Caco-2 (cell line): ENCODE measurements at regions not wholly inside any gene's neighbourhood (a gene's known extent, or its start where the extent isn't known, plus 50 kb on each side); places are given as distances from the start of the nearest gene placed in this dataset.

Source experiments
- BruUV-seq: library from RNA; stranded (reverse); fragments of 400-500 nt; replicated peaks from 2 replicates; lab custom pipeline; 2021; lab: Mats Ljungman, UMichigan
- CTCF ChIA-PET: fragments of 300-600 bp; sonication (Branson Sonifier 250); formaldehyde crosslinking; loops from one replicate; lab custom pipeline; 2022; ENCODE audit warnings: antibody characterized with exemption; lab: Charles Lee
- POLR2A ChIA-PET: fragments of 300-600 bp; sonication (Branson Sonifier 250); formaldehyde crosslinking; loops from one replicate; lab custom pipeline; 2022; ENCODE audit warnings: antibody characterized with exemption; lab: Charles Lee
- DNase-seq, 2 experiments: peaks; one replicate each; pipeline versions ENCODE4 v3.0.0 to v3.0.0-alpha.2; 2020 to 2022
- H3K27me3 ChIP-seq: replicated peaks from 2 replicates; pipeline ENCODE4 v1.6.0; 2011; ENCODE audit warnings: low read length; ENCODE audit not compliant: control insufficient read depth, insufficient read depth
- H3K36me3 ChIP-seq: 2 replicates; pipeline ENCODE4 v1.5.1; 2011; ENCODE audit warnings: low read length; ENCODE audit not compliant: control insufficient read depth, insufficient read depth
- H3K4me1 ChIP-seq: fragments of 250-450 bp; sonication (Bioruptor Pico); 2 replicates; pipeline ENCODE4 v1.5.1; 2020; ENCODE audit warnings: mild to moderate bottlenecking
- H3K4me3 ChIP-seq: 2 replicates; pipeline ENCODE4 v1.5.1; 2011; ENCODE audit warnings: low read depth, mild to moderate bottlenecking, control low read depth, low read length
- H3K9me3 ChIP-seq: fragments of 250-450 bp; sonication (Bioruptor Pico); 2 replicates; pipeline ENCODE4 v1.5.1; 2020; ENCODE audit warnings: mild to moderate bottlenecking, moderate library complexity
- H3K27ac Mint-ChIP-seq: one replicate; pipeline ENCODE4 v1.8.0; 2022; ENCODE audit warnings: mixed read lengths; ENCODE audit not compliant: unreplicated experiment
- H3K27me3 Mint-ChIP-seq: one replicate; pipeline ENCODE4 v1.8.0; 2022; ENCODE audit warnings: mixed read lengths; ENCODE audit not compliant: insufficient read depth, unreplicated experiment
- H3K36me3 Mint-ChIP-seq: one replicate; pipeline ENCODE4 v1.8.0; 2022; ENCODE audit warnings: mild to moderate bottlenecking, mixed read lengths; ENCODE audit not compliant: insufficient read depth, unreplicated experiment
- H3K4me1 Mint-ChIP-seq: one replicate; pipeline ENCODE4 v1.8.0; 2022; ENCODE audit warnings: low read depth, mixed read lengths; ENCODE audit not compliant: unreplicated experiment
- H3K4me3 Mint-ChIP-seq: one replicate; pipeline ENCODE4 v1.8.0; 2022; ENCODE audit warnings: mild to moderate bottlenecking, moderate library complexity, mixed read lengths; ENCODE audit not compliant: unreplicated experiment
- H3K9me3 Mint-ChIP-seq: one replicate; pipeline ENCODE4 v1.8.0; 2022; ENCODE audit warnings: mixed read lengths; ENCODE audit not compliant: unreplicated experiment
- CTCF ChIP-seq, 2 experiments: fragments of 200-600 bp in 1 of 2; IDR thresholded peaks; 1 replicate in 1 of 2; 2 replicates in 1 of 2; pipeline versions ENCODE4 v1.5.1 to v1.8.0; 2011 to 2022; ENCODE audit warnings: antibody characterized with exemption in 1 of 2, control low read depth in 1 of 2, inconsistent platforms in 1 of 2, low read depth in 1 of 2, low read length in 1 of 2, mild to moderate bottlenecking in 1 of 2, moderate library complexity in 1 of 2; ENCODE audit not compliant: insufficient read depth in 1 of 2, severe bottlenecking in 1 of 2, unreplicated experiment in 1 of 2
- intact Hi-C: fragments of 100-400 bp; cut with micrococcal nuclease; formaldehyde crosslinking; loops from one replicate; pipeline ENCODE4 v1.10.0; 2022; ENCODE audit not compliant: unreplicated experiment

- no peak overlapping the region for H3K4me3 ChIP-seq
- H3K4me1 ChIP-seq = no peaks in the 10 kb centered on the region; the same call in 1 of the 2 replicates
- H3K27me3 Mint-ChIP-seq = no peaks in the 10 kb centered on the region
- no peaks in the 10 kb centered on the region for H3K9me3 ChIP-seq
- H3K36me3 ChIP-seq = no peaks in the 10 kb centered on the region
- no peaks in the 10 kb centered on the region for H3K36me3 Mint-ChIP-seq
- no peak for TF ChIP-seq CTCF (IDR thresholded peaks at IDR 0.05; ENCODE audit: insufficient read depth in 1 of 2, low read depth in 1 of 2, low read length in 1 of 2, severe bottlenecking in 1 of 2, unreplicated experiment in 1 of 2)
- H3K4me3 Mint-ChIP-seq = no peak overlapping the region
- no peak for DNase-seq
- intact Hi-C loops = no loop called here
- H3K9me3 Mint-ChIP-seq = peaks cover 14% of the 10 kb centered on the region
- H3K27me3 ChIP-seq = no peaks in the 10 kb centered on the region
- ChIA-PET CTCF (no interaction called here), POLR2A (no interaction called here)
- H3K27ac Mint-ChIP-seq = no peak overlapping the region
- H3K4me1 Mint-ChIP-seq = peaks cover 19% of the 10 kb centered on the region
- no TSS peak for BruUV-seq
These were observed 240.1 kb downstream of the IRS1 start for GRCh38 chr2:226559536-226559935.

- ChIA-PET CTCF (no interaction called here), POLR2A (no interaction called here)
- H3K27ac Mint-ChIP-seq = no peak overlapping the region
- intact Hi-C loops = no loop called here
- DNase-seq = no peak
- H3K4me3 Mint-ChIP-seq = no peak overlapping the region
- no TSS peak for BruUV-seq
- H3K9me3 Mint-ChIP-seq = peaks cover 14% of the 10 kb centered on the region
- H3K4me3 ChIP-seq = no peak overlapping the region
- no peak for TF ChIP-seq CTCF (IDR thresholded peaks at IDR 0.05; ENCODE audit: insufficient read depth in 1 of 2, low read depth in 1 of 2, low read length in 1 of 2, severe bottlenecking in 1 of 2, unreplicated experiment in 1 of 2)
- no peaks in the 10 kb centered on the region for H3K9me3 ChIP-seq
- no peaks in the 10 kb centered on the region for H3K36me3 Mint-ChIP-seq
- no peaks in the 10 kb centered on the region; the same call in 1 of the 2 replicates for H3K4me1 ChIP-seq
- H3K27me3 Mint-ChIP-seq = no peaks in the 10 kb centered on the region
- peaks cover 19% of the 10 kb centered on the region for H3K4me1 Mint-ChIP-seq
- no peaks in the 10 kb centered on the region for H3K36me3 ChIP-seq
- H3K27me3 ChIP-seq = no peaks in the 10 kb centered on the region
These were observed 241.2 kb downstream of the IRS1 start for GRCh38 chr2:226558418-226558817.

GRCh38 chr2:226556050-226556449, 243.6 kb downstream of the IRS1 start:
- CTCF ChIA-PET = no interaction called here
- Mint-ChIP-seq H3K4me1 (peaks cover 32% of the 10 kb centered on the region), H3K27ac (no peak overlapping the region), H3K9me3 (peaks cover 14% of the 10 kb centered on the region), H3K4me3 (no peak overlapping the region), H3K36me3 (no peaks in the 10 kb centered on the region), H3K27me3 (no peaks in the 10 kb centered on the region)
- no peak for DNase-seq
- Histone ChIP-seq H3K27me3 (no peaks in the 10 kb centered on the region), H3K4me3 (no peak overlapping the region), H3K4me1 (peaks cover 8% of the 10 kb centered on the region; the same call in 1 of the 2 replicates), H3K36me3 (no peaks in the 10 kb centered on the region), H3K9me3 (no peaks in the 10 kb centered on the region)
- TF ChIP-seq CTCF (IDR thresholded peaks at IDR 0.05; ENCODE audit: insufficient read depth in 1 of 2, low read depth in 1 of 2, low read length in 1 of 2, severe bottlenecking in 1 of 2, unreplicated experiment in 1 of 2) = no peak
- BruUV-seq = no TSS peak
- POLR2A ChIA-PET = no interaction called here
- intact Hi-C loops = no loop called here
